ENCODE measurements at regions not wholly inside any gene's neighbourhood (a gene's known extent, or its start where the extent isn't known, plus 50 kb on each side); places are given as distances from the start of the nearest gene placed in this dataset.
A peak's percentile ranks its signal among the peaks of the same experiment; 100 is the strongest.

- H3K4me1 Mint-ChIP-seq (ENCODE audit: low read depth), result peaks cover 20% of the 10 kb centered on the region
- H3K27me3 Mint-ChIP-seq, result no peaks in the 10 kb centered on the region
- DNase-seq (ENCODE audit: low spot score, unreplicated experiment), result no peak
- H3K9me3 Mint-ChIP-seq (ENCODE audit: low read depth), result no peaks in the 10 kb centered on the region
- no peak for TF ChIP-seq CTCF (IDR thresholded peaks at IDR 0.05; ENCODE audit: unreplicated experiment)
- no peak overlapping the region for H3K4me3 Mint-ChIP-seq (ENCODE audit: low read depth)
- H3K36me3 Mint-ChIP-seq (ENCODE audit: insufficient read depth), result no peaks in the 10 kb centered on the region
- no peak overlapping the region for H3K27ac Mint-ChIP-seq
Observed at GRCh38 chr6:51467231-51467952, 620.0 kb downstream of the PKHD1 start.

- no peak overlapping the region for H3K27ac Mint-ChIP-seq
- no peak for TF ChIP-seq CTCF (IDR thresholded peaks at IDR 0.05; ENCODE audit: unreplicated experiment)
- H3K36me3 Mint-ChIP-seq (ENCODE audit: insufficient read depth), result no peaks in the 10 kb centered on the region
- no peak for DNase-seq (ENCODE audit: low spot score, unreplicated experiment)
- no peak overlapping the region for H3K4me3 Mint-ChIP-seq (ENCODE audit: low read depth)
- no peaks in the 10 kb centered on the region for H3K9me3 Mint-ChIP-seq (ENCODE audit: low read depth)
- H3K4me1 Mint-ChIP-seq (ENCODE audit: low read depth), result peaks cover 25% of the 10 kb centered on the region
- no peaks in the 10 kb centered on the region for H3K27me3 Mint-ChIP-seq
Observed at GRCh38 chr6:51468704-51469103, 618.7 kb downstream of the PKHD1 start.

- Mint-ChIP-seq H3K9me3 (ENCODE audit: low read depth) (no peaks in the 10 kb centered on the region), H3K27me3 (no peaks in the 10 kb centered on the region), H3K4me1 (ENCODE audit: low read depth) (peaks cover 14% of the 10 kb centered on the region), H3K27ac (peak overlapping the region; percentile 41), H3K36me3 (ENCODE audit: insufficient read depth) (no peaks in the 10 kb centered on the region), H3K4me3 (ENCODE audit: low read depth) (no peak overlapping the region)
- TF ChIP-seq CTCF (IDR thresholded peaks at IDR 0.05; ENCODE audit: unreplicated experiment), result no peak
- no peak for DNase-seq (ENCODE audit: low spot score, unreplicated experiment)
Observed at GRCh38 chr6:51472745-51473487, 614.5 kb downstream of the PKHD1 start.

- no peak overlapping the region for H3K27ac Mint-ChIP-seq
- H3K36me3 Mint-ChIP-seq (ENCODE audit: insufficient read depth), result no peaks in the 10 kb centered on the region
- DNase-seq (ENCODE audit: low spot score, unreplicated experiment), result no peak
- H3K9me3 Mint-ChIP-seq (ENCODE audit: low read depth), result no peaks in the 10 kb centered on the region
- H3K4me1 Mint-ChIP-seq (ENCODE audit: low read depth), result peaks cover 8% of the 10 kb centered on the region
- H3K27me3 Mint-ChIP-seq, result no peaks in the 10 kb centered on the region
- TF ChIP-seq CTCF (IDR thresholded peaks at IDR 0.05; ENCODE audit: unreplicated experiment), result no peak
- no peak overlapping the region for H3K4me3 Mint-ChIP-seq (ENCODE audit: low read depth)
Observed at GRCh38 chr6:51474022-51474975, 613.1 kb downstream of the PKHD1 start.
